Kidney (tissue), 13 donors: ENCODE measurements at regions not wholly inside any gene's neighbourhood (a gene's known extent, or its start where the extent isn't known, plus 50 kb on each side); places are given as distances from the start of the nearest gene placed in this dataset.

ENCODE experiments used
- DNase-seq, 5 donors: peaks; one replicate each; pipeline ENCODE4 v3.0.0-alpha.2; 2013 to 2020
- FAIRE-seq: peaks from 2 replicates; lab custom pipeline; 2012; peaks lifted over from hg19 to GRCh38; lab: Jason Lieb, UNC
- H3K27ac ChIP-seq, 2 donors: one replicate each; pipeline ENCODE4 v1.7.0; 2013; ENCODE audit warnings: low read depth in 2 of 2, low read length in 2 of 2, inconsistent platforms in 1 of 2
- H3K27me3 ChIP-seq: one replicate; pipeline ENCODE4 v1.7.1; 2013; ENCODE audit warnings: low read length, inconsistent platforms; ENCODE audit not compliant: control insufficient read depth, insufficient read depth
- H3K36me3 ChIP-seq, 3 donors: one replicate each; pipeline versions ENCODE4 v1.7.0 to v1.7.1; 2013; ENCODE audit warnings: low read length in 3 of 3, control low read depth in 1 of 3, inconsistent platforms in 1 of 3; ENCODE audit not compliant: insufficient read depth in 3 of 3, control insufficient read depth in 2 of 3
- H3K4me1 ChIP-seq, 3 donors: one replicate each; pipeline versions ENCODE4 v1.7.0 to v1.7.1; 2013; ENCODE audit warnings: low read length in 3 of 3, inconsistent platforms in 1 of 3, low read depth in 1 of 3; ENCODE audit not compliant: control insufficient read depth in 2 of 3, insufficient read depth in 2 of 3
- H3K4me3 ChIP-seq, 3 donors: one replicate each; pipeline versions ENCODE4 v1.7.0 to v1.8.1; 2013; ENCODE audit warnings: low read length in 3 of 3, control low read depth in 1 of 3, inconsistent platforms in 1 of 3
- H3K9ac ChIP-seq, 3 donors: one replicate each; pipeline versions ENCODE4 v1.7.0 to v1.7.1; 2013; ENCODE audit warnings: low read length in 3 of 3, control low read depth in 1 of 3, inconsistent platforms in 1 of 3
- H3K9me3 ChIP-seq, 3 donors: one replicate each; pipeline versions ENCODE4 v1.7.0 to v1.7.1; 2013; ENCODE audit warnings: low read length in 3 of 3, control low read depth in 1 of 3, inconsistent platforms in 1 of 3; ENCODE audit not compliant: control insufficient read depth in 2 of 3, insufficient read depth in 1 of 3
- intact Hi-C: fragments of 100-400 bp; cut with DNase I; formaldehyde crosslinking; loops from one replicate; pipeline ENCODE4 v1.11.1; 2022
- TF ChIP-seq, protein P1 (sequence below): IDR thresholded peaks from 3 replicates; pipeline ENCODE4 v1.5.1; 2012; ENCODE audit warnings: mild to moderate bottlenecking, moderate library complexity, borderline replicate concordance; ENCODE audit not compliant: insufficient read depth; ENCODE audit errors: extremely low read depth
- donor health status: control.
- donor health status: control.
- donor health status: control.
- donor health status: control.
- donor health status: control.
- donor health status: DM: yes; HTN: yes; CAD: no.
- donor health status: Normal renal cell carcinoma (clear cell type).

DNA sequence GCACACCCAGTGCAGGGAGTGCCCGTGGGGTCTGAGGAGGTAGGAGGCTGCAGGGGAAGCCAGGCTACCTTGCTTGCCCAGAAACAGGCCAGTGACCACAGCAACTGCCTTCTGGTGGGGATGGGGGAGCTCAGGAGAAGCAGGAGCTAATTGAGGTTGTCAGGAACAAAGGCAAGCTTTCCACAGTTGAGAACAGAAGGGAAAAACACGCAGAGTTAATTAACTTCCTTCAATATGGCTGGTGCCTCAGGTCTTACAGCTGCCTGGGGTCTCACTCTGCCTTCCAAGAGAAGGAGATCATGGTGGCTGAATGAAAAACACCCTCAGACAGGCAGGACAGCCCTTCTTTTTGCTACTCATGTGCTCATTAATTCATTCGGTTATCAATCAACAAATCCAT is 127.9 kb upstream of the SYT13 start:
- Histone ChIP-seq H3K27me3 (no peaks in the 10 kb centered on the region), H3K4me1 (peaks cover 0 to 2% (median 0%) of the 10 kb centered on the region in 3 donors), H3K9ac (no peak overlapping the region), H3K4me3 (no peak overlapping the region), H3K36me3 (no peaks in the 10 kb centered on the region), H3K9me3 (no peaks in the 10 kb centered on the region), H3K27ac (no peak overlapping the region)
- DNase-seq, result peak in 1 of 5 donors; percentile 7
- intact Hi-C loops, result no loop called here
- no peak for FAIRE-seq
- TF ChIP-seq, protein P1, sequence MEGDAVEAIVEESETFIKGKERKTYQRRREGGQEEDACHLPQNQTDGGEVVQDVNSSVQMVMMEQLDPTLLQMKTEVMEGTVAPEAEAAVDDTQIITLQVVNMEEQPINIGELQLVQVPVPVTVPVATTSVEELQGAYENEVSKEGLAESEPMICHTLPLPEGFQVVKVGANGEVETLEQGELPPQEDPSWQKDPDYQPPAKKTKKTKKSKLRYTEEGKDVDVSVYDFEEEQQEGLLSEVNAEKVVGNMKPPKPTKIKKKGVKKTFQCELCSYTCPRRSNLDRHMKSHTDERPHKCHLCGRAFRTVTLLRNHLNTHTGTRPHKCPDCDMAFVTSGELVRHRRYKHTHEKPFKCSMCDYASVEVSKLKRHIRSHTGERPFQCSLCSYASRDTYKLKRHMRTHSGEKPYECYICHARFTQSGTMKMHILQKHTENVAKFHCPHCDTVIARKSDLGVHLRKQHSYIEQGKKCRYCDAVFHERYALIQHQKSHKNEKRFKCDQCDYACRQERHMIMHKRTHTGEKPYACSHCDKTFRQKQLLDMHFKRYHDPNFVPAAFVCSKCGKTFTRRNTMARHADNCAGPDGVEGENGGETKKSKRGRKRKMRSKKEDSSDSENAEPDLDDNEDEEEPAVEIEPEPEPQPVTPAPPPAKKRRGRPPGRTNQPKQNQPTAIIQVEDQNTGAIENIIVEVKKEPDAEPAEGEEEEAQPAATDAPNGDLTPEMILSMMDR, result no peak

DNA sequence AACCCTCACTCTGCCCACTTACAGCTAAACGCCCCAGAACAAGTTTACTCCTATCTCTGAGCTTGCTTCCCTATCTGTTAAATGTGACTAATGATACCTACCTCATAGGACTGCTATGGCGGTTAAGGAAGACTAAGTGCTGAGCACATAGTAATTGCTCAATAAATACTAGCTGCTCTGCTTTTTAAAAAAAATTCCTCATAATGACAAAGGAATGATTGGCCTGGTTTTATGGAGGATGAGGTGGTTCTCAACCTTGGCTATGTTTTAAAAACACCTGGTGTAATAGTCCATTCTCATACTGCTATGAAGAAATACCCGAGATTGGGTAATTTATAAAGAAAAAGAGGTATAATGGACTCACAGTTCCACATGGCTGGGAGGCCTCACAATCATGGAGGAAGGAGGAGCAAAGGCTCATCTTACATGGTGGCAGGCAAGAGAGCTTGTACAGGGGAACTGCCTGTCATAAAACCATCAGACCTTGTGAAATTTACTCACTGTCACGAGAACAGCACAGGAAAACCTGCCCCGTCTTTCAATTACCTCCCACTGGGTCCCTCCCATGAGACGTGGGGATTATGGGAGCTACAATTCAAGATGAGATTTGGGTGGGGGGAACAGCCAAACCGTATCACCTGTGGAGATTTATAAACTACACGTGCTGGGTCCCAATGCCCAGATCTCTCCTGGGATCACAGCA is 127.2 kb upstream of the SYT13 start:
- Histone ChIP-seq H3K27ac (no peak overlapping the region), H3K4me3 (no peak overlapping the region), H3K9me3 (no peaks in the 10 kb centered on the region), H3K36me3 (no peaks in the 10 kb centered on the region), H3K9ac (no peak overlapping the region), H3K27me3 (no peaks in the 10 kb centered on the region), H3K4me1 (peaks cover 0 to 2% (median 0%) of the 10 kb centered on the region in 3 donors)
- FAIRE-seq (no peak), DNase-seq (peak in 4 of 5 donors; percentile 59 to 82 (median 73))
- TF ChIP-seq, protein P1, result no peak
- intact Hi-C loops, result no loop called here

DNA sequence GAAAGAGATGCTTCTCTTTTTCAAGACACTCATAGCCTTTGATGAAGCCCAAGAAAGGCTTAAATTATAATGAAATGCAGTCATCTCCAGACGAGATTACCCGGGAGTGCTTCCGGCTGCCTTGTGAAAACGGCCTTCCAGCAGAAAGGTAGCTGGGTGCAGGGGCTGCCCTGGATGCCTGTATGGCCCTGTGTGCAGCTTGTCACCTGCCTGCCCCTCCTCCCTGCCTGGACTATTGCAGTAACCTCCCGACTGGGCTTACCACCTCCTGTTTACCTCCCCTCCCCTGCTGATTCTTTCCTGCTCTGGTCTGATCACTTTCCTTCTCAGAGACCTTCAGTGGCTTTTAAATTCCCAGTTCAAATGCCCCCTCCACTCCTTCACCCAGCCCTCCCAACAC is 126.4 kb upstream of the SYT13 start:
- FAIRE-seq (no peak), DNase-seq (no peak)
- H3K9ac ChIP-seq, result no peak overlapping the region
- intact Hi-C loops, result no loop called here
- no peak overlapping the region for H3K27ac ChIP-seq
- H3K27me3 ChIP-seq, result no peaks in the 10 kb centered on the region
- H3K36me3 ChIP-seq, result no peaks in the 10 kb centered on the region
- H3K4me3 ChIP-seq, result no peak overlapping the region
- peaks cover 0 to 2% (median 0%) of the 10 kb centered on the region in 3 donors for H3K4me1 ChIP-seq
- TF ChIP-seq, protein P1, result no peak
- no peaks in the 10 kb centered on the region for H3K9me3 ChIP-seq
